Coronary artery (tissue), 2 donors: ENCODE measurements at regions not wholly inside any gene's neighbourhood (a gene's known extent, or its start where the extent isn't known, plus 50 kb on each side); places are given as distances from the start of the nearest gene placed in this dataset.
A peak's percentile ranks its signal among the peaks of the same experiment; 100 is the strongest.

Experiments used
- DNase-seq: peaks from one replicate; pipeline ENCODE4 v3.0.0-alpha.2; 2017; ENCODE audit warnings: low spot score
- H3K27ac ChIP-seq, 2 donors: fragments of 200-600 bp; sonication (generic); one replicate each; pipeline ENCODE4 v1.5.1; 2016 to 2019
- H3K4me3 ChIP-seq: fragments of 200-600 bp; sonication (generic); 2 replicates; pipeline ENCODE4 v1.5.1; 2016; ENCODE audit warnings: mild to moderate bottlenecking, moderate library complexity
- CTCF ChIP-seq: fragments of 200-600 bp; sonication (generic); IDR thresholded peaks from one replicate; pipeline ENCODE4 v1.5.1; 2019; ENCODE audit warnings: antibody characterized with exemption

- no peak overlapping the region for H3K4me3 ChIP-seq
- no peak for DNase-seq
- H3K27ac ChIP-seq: no peak overlapping the region
- TF ChIP-seq CTCF: no peak
Observed at GRCh38 chr13:21984156-21984555, 313.3 kb downstream of the FGF9 start.

GRCh38 chr13:21986602-21987001 is 315.7 kb downstream of the FGF9 start:
- peak; percentile 80 for DNase-seq
- peak overlapping the region in 1 of 2 donors; percentile 71 for H3K27ac ChIP-seq
- no peak for TF ChIP-seq CTCF
- no peak overlapping the region for H3K4me3 ChIP-seq

GRCh38 chr13:21987793-21988192 is 316.9 kb downstream of the FGF9 start:
- no peak for DNase-seq
- Histone ChIP-seq H3K27ac (no peak overlapping the region), H3K4me3 (no peak overlapping the region)
- no peak for TF ChIP-seq CTCF

GRCh38 chr13:21988624-21989023 is 317.8 kb downstream of the FGF9 start:
- no peak for TF ChIP-seq CTCF
- no peak overlapping the region for H3K27ac ChIP-seq
- DNase-seq: no peak
- no peak overlapping the region for H3K4me3 ChIP-seq

GRCh38 chr13:21996049-21996448 is 325.2 kb downstream of the FGF9 start:
- no peak for DNase-seq
- no peak overlapping the region for H3K27ac ChIP-seq
- H3K4me3 ChIP-seq: no peak overlapping the region
- no peak for TF ChIP-seq CTCF

- no peak overlapping the region for H3K27ac ChIP-seq
- no peak for DNase-seq
- no peak overlapping the region for H3K4me3 ChIP-seq
- no peak for TF ChIP-seq CTCF
Observed at GRCh38 chr13:21997726-21998125, 326.9 kb downstream of the FGF9 start.

GRCh38 chr13:21998279-21998990 is 327.6 kb downstream of the FGF9 start:
- no peak for TF ChIP-seq CTCF
- no peak overlapping the region for H3K27ac ChIP-seq
- no peak overlapping the region for H3K4me3 ChIP-seq
- DNase-seq: no peak
